Inferior parietal cortex (tissue), 1 donor: ENCODE measurements at regions not wholly inside any gene's neighbourhood (a gene's known extent, or its start where the extent isn't known, plus 50 kb on each side); places are given as distances from the start of the nearest gene placed in this dataset.
"Not testable (repeated sequence)": the region's sequence is repeated elsewhere in the genome, so short reads cannot be mapped to it uniquely, and the experiment has no call there.

Source experiments
- DNase-seq: peaks from one replicate; pipeline ENCODE4 v3.0.0-alpha.2; 2016; ENCODE audit errors: extremely low spot score

GRCh38 chr21:36591326-36591970, 107.5 kb upstream of the SIM2 start:
- DNase-seq = no peak

DNA sequence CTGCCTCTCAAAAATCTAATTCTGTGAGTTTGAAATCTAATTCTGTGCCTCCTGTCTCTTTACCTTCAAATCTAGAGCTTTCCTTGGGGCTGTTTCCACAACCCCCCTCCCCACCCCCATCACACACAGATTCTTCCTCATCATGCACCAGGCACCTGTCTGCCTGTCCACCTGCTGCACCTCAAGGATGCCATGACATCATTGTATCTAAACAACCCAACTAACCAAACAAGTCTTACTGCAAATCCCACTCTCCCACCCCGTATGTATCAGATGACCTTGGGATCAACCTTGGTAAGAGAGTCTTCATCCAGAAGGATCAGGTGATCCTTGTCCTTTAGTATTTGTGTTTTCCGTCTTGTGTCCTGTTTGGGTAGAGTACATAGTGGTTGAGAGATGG, 102.7 kb upstream of the SIM2 start:
- DNase-seq = no peak

DNA sequence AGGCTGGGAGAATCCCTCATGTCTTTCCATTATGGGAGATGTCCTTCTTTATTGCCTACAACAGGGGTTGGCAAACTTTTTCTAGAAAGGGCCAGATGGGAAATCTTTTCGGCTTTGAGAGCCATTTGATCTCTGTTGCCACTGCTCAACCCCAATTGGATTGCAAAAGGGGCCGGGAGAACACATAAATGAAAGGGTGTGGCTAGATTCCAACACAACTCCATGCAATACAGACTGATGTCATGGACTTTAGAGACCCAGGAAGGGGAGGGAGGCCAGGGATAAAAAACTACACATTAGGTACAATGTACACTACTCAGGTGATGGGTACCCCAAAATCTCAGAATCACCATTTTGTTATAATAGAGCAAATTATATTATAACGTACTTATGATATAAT, 97.6 kb upstream of the SIM2 start:
- no peak for DNase-seq

GRCh38 chr21:36602735-36603134, 96.2 kb upstream of the SIM2 start:
- DNase-seq = no peak

DNA sequence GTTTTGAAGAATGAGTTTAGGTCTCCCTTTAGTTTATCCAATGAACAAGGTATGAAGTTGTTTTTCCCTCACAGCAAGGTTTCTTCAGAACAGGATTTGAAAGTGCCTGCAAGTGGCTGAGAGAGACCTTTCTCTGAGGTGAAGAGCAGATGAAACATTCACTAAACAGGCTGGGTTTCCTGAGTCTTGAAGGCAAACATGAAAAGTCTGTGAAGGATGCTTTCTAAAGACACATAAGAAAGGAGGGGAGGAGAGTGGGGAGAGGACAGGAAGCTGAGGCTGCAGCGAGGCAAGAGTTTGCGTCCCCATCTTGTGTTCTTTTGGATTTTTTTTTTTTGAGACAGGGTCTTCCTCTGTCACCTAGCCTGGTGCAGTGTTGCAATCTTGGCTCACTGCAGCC, 95.7 kb upstream of the SIM2 start:
- no peak for DNase-seq

GRCh38 chr21:36605426-36605825, 93.5 kb upstream of the SIM2 start:
- no peak for DNase-seq

DNA sequence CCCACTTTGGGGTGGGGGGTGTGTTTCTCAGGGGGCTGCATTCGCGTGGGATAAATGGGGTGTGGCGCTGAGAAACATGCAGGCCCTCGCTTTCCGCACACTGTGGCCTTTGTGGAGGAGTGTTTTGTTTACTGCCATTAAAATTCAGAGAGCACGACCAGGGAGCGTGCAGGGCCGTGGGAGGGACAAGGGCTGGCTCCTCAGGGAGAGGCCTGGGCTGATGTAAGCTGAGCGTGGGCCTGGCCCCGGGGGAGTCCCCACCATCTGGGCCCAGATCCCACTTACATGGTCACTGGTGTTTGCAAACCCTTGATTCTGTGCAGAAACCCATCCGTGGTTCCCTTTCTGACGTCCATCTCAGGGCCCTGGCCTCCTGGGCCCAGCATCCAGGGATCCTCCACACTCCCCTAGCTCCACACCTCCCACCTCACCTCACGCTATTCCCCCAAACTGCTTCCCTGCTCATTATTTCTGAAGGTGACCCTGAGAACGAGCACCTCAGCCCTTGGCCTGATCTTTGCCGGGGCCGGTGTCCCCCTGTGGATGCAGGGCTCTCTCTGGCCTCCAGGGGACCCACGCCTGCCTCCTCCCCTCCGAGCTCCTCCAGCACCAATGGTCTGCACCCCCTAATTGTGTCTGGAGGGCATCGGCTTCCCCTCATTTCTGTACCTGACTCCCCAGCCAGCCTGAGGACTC, 92.5 kb upstream of the SIM2 start:
- no peak for DNase-seq

DNA sequence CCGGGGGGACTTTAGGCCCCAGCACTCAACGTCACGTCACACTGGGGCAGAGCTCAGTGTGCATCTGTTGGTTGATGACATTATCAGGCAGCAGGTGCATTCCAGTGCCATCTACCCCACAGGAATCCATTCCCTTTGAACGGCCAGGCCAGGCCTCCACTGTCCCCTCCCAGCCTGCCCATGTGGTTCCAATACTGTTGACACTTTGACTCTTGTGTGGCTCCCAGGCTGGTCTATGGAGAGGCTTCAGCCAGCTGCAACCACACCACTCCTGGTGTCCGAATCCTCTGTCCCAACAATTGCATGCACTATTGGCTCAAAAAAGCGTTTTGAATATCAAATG, 92.0 kb upstream of the SIM2 start:
- DNase-seq = no peak

GRCh38 chr21:36608041-36608896, 90.6 kb upstream of the SIM2 start:
- no peak for DNase-seq

GRCh38 chr21:36608897-36609225, 90.1 kb upstream of the SIM2 start:
- DNase-seq = no peak

- no peak for DNase-seq
Observed at GRCh38 chr21:36609654-36610053, 89.3 kb upstream of the SIM2 start.

- DNase-seq = no peak
Observed at GRCh38 chr21:36610201-36610600, 88.7 kb upstream of the SIM2 start.

- no peak for DNase-seq
Observed at GRCh38 chr21:36610935-36611334, 88.0 kb upstream of the SIM2 start.

DNA sequence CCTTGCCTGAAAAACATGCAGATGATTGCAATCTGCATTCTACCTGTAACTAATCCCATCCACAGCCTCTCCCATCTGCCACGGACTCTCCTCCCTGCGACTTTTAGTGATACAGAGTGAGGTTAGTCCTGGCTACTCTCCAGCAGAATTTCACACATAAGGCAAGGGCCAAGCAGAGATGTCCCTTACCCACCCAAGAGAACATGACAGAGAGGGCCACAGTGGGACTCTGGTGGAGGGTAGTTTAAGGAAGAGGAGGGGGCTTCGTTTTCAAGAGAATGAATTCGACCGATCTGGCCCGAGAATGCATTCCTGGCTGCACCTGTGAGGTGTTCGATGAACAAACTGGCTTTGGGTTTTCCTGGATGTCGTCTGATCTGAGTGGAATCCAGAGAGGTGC, 87.5 kb upstream of the SIM2 start:
- DNase-seq = no peak

- DNase-seq = no peak
Observed at GRCh38 chr21:36613059-36613458, 85.9 kb upstream of the SIM2 start.

- DNase-seq = no peak
Observed at GRCh38 chr21:36613554-36613953, 85.4 kb upstream of the SIM2 start.

DNA sequence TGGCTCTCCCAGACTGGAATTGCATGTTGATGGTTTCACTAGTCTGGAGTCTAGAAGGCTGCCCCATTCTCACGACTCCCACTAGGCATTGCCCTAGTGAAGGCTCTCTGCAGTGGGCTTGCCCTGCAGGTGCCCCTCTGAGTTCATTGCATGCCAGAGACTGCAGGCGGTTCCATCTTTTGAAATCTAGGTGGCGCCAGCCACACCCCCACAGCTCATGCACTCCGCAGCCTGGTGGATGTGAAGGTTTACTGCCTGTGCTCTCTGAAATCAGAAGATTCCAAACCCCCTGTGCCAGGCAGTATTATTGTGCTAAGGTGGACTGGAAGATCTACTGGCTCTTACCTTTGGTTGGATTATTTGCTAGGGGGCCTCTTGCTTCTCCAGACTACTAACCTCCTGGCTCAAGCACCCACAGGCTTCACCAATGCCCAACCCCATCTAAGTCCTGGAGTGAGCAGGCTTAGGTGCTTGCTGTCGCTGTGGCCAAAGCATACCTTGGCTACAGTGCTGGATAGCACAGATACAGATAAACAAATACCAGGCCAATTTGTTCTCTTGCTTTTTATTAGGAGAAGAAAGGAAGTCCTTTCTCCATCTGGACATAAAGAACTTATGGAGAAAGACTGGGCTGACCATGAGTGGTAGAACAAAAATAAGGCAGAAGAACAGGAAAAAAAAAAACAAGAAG, 83.5 kb upstream of the SIM2 start:
- no peak for DNase-seq

- DNase-seq = not testable (repeated sequence)
Observed at GRCh38 chr21:36616773-36617172, 82.1 kb upstream of the SIM2 start.

GRCh38 chr21:36621794-36622193, 77.1 kb upstream of the SIM2 start:
- DNase-seq = not testable (repeated sequence)

GRCh38 chr21:36624105-36624504, 74.8 kb upstream of the SIM2 start:
- no peak for DNase-seq

DNA sequence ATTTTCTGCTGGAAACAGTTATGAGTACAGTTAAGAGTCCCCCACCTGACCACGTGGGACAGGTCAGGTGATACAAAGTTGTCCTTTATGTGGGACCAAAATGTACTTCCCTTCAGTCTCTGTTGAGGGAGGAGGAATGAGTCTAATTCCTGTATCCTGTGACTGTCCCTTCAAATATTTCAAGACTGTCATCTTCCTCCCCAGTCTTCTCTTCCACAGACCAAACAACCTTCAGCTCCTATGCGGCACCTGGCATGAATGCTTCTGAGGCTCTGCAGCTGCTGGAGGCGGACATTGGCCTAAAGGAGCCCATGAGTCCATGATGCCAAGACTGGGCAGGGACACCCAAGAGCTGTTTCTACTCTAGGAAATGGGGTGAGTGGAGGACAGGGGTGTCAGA, 72.1 kb upstream of the SIM2 start:
- DNase-seq = no peak

DNA sequence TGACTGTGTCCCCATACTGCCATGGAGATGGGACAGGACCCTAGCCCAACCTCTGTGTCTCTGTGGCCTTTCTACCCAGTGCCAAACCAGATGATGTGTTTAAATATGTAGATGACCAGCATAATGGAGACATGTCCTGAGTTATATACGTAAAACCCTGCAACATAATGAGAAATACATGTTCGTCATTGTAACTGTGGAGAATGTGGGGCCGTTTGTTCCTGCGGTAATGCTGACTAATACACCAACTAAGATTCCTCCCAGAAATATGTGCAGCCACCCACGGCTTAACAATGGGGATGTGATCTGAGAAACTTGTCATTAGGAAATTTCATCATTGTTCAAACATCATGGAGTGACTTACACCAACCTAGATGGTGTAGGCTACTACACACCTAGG, 71.7 kb upstream of the SIM2 start:
- DNase-seq = no peak

DNA sequence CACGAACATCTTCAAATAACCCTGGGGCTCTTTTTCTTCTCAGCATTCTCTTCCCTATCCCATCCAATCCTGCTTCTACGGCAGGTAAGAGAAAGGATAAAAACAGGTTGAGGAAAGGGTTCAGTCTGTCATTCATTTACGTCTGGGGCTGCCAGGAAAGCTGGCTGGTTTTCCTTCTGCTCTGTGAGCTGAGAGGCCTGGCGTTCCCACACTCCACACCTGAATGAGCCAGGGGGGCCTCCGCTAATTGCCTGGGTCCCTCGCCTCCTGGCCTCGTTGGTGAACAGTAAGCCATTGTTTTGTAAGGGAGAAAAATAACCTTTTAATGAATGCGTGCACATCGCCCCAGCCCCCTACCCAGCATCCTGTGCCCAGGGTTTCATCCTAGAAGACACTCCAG, 70.8 kb upstream of the SIM2 start:
- no peak for DNase-seq
